ENCODE measurements at regions not wholly inside any gene's neighbourhood (a gene's known extent, or its start where the extent isn't known, plus 50 kb on each side); places are given as distances from the start of the nearest gene placed in this dataset.

- in situ Hi-C loops (cut with HindIII; ENCODE audit: low sequenced_read_pairs), result no loop called here
- TF ChIP-seq, protein P1, sequence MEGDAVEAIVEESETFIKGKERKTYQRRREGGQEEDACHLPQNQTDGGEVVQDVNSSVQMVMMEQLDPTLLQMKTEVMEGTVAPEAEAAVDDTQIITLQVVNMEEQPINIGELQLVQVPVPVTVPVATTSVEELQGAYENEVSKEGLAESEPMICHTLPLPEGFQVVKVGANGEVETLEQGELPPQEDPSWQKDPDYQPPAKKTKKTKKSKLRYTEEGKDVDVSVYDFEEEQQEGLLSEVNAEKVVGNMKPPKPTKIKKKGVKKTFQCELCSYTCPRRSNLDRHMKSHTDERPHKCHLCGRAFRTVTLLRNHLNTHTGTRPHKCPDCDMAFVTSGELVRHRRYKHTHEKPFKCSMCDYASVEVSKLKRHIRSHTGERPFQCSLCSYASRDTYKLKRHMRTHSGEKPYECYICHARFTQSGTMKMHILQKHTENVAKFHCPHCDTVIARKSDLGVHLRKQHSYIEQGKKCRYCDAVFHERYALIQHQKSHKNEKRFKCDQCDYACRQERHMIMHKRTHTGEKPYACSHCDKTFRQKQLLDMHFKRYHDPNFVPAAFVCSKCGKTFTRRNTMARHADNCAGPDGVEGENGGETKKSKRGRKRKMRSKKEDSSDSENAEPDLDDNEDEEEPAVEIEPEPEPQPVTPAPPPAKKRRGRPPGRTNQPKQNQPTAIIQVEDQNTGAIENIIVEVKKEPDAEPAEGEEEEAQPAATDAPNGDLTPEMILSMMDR (IDR thresholded peaks at IDR 0.05; ENCODE audit: low read depth, low read length), result no peak
- H3K4me3 ChIP-seq (ENCODE audit: low read depth, low read length), result no peak overlapping the region
- no peak for DNase-seq (ENCODE audit: low read depth, low spot score)
Observed at GRCh38 chr9:573691-574410, 267.6 kb upstream of the DMRT1 start.

- TF ChIP-seq, protein P1 (IDR thresholded peaks at IDR 0.05; ENCODE audit: low read depth, low read length), result no peak
- in situ Hi-C loops (cut with HindIII; ENCODE audit: low sequenced_read_pairs), result no loop called here
Observed at GRCh38 chr9:575139-575538, 266.4 kb upstream of the DMRT1 start.

GRCh38 chr9:580652-581342, 260.7 kb upstream of the DMRT1 start:
- TF ChIP-seq, protein P1 (IDR thresholded peaks at IDR 0.05; ENCODE audit: low read depth, low read length), result no peak
- in situ Hi-C loops (cut with HindIII; ENCODE audit: low sequenced_read_pairs), result no loop called here
- H3K4me3 ChIP-seq (ENCODE audit: low read depth, low read length), result no peak overlapping the region
- no peak for DNase-seq (ENCODE audit: low read depth, low spot score)

More at GRCh38 chr9:575139-575538, 266.4 kb upstream of the DMRT1 start:
- DNase-seq (ENCODE audit: low read depth, low spot score), result no peak
- no peak overlapping the region for H3K4me3 ChIP-seq (ENCODE audit: low read depth, low read length)

- in situ Hi-C loops (cut with HindIII; ENCODE audit: low sequenced_read_pairs), result no loop called here
- TF ChIP-seq, protein P1 (IDR thresholded peaks at IDR 0.05; ENCODE audit: low read depth, low read length), result peak; percentile 29
- no peak overlapping the region for H3K4me3 ChIP-seq (ENCODE audit: low read depth, low read length)
- DNase-seq (ENCODE audit: low read depth, low spot score), result no peak
Observed at GRCh38 chr9:581673-582497, 259.6 kb upstream of the DMRT1 start.

DNA sequence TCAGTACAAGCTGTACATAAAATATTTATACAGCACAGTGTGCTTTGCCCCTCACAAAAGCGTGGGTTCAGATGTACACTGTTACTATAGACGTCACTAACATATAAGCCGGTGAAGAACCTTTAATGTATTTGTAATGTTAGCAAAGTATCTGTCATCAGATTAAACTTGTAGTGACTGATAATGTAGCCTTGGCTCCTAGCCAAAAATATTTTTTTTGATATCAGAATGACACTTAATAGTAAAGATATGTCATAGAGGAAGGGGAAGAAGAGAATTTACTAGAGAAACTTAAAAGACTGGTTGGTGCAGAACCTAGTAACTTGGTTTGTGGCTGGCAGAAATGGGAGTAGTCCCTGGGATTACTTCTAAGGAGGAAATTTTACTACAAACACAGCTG, 258.7 kb upstream of the DMRT1 start:
- in situ Hi-C loops (cut with HindIII; ENCODE audit: low sequenced_read_pairs), result no loop called here
- no peak overlapping the region for H3K4me3 ChIP-seq (ENCODE audit: low read depth, low read length)
- DNase-seq (ENCODE audit: low read depth, low spot score), result no peak
- TF ChIP-seq, protein P1 (IDR thresholded peaks at IDR 0.05; ENCODE audit: low read depth, low read length), result no peak

DNA sequence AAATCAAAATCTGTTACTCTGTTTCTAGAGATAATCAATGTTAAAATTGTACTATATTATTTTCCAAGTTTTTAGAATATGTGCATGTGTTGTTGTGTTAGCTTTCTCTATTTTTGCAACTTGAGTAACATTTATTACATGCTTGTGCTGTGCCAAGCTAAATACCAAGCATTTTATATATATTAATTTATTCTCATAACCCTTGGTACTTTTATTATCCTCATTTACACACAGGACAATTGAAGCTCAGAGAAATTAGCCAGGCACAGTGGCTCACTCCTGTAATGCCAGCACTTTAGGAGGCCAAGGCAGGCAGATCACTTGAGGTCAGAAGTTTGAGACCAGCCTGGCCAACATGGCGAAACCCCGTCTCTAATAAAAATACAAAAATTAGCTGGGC, 254.0 kb upstream of the DMRT1 start:
- in situ Hi-C loops (cut with HindIII; ENCODE audit: low sequenced_read_pairs), result no loop called here
- TF ChIP-seq, protein P1 (IDR thresholded peaks at IDR 0.05; ENCODE audit: low read depth, low read length), result no peak
- no peak for DNase-seq (ENCODE audit: low read depth, low spot score)

More for the DNA sequence above, 254.0 kb upstream of the DMRT1 start:
- no peak overlapping the region for H3K4me3 ChIP-seq (ENCODE audit: low read depth, low read length)
